ENCODE measurements at regions not wholly inside any gene's neighbourhood (a gene's known extent, or its start where the extent isn't known, plus 50 kb on each side); places are given as distances from the start of the nearest gene placed in this dataset.

- TF ChIP-seq GABPA (IDR thresholded peaks at IDR 0.05; ENCODE audit: low read depth) = no peak
- no peak for TF ChIP-seq CTCF (IDR thresholded peaks at IDR 0.05; ENCODE audit: insufficient read depth, low read length)
- no peak for TF ChIP-seq REST (IDR thresholded peaks at IDR 0.05; ENCODE audit: insufficient replicate concordance, low read depth)
- no peak for TF ChIP-seq POLR2AphosphoS5 (IDR thresholded peaks at IDR 0.05; ENCODE audit: low read depth)
- no peak for TF ChIP-seq SPI1 (IDR thresholded peaks at IDR 0.05; ENCODE audit: borderline replicate concordance, low read depth)
- no peak for DNase-seq (ENCODE audit: low read depth in 1 of 2, low spot score in 1 of 2)
- Histone ChIP-seq H3K27ac (replicated peaks) (no peak overlapping the region), H3K4me3 (replicated peaks; ENCODE audit: insufficient read depth, low read length) (no peak overlapping the region), H3K27me3 (ENCODE audit: insufficient read depth, poor library complexity, severe bottlenecking) (peaks cover 3% of the 10 kb centered on the region)
Observed at GRCh38 chr15:88395241-88395640, 71.9 kb downstream of the MRPL46 start.

- peaks cover 3% of the 10 kb centered on the region for H3K27me3 ChIP-seq (ENCODE audit: insufficient read depth, poor library complexity, severe bottlenecking)
- no peak overlapping the region for H3K27ac ChIP-seq (replicated peaks)
- no peak for DNase-seq (ENCODE audit: low read depth in 1 of 2, low spot score in 1 of 2)
- H3K4me3 ChIP-seq (replicated peaks; ENCODE audit: insufficient read depth, low read length) = no peak overlapping the region
- TF ChIP-seq GABPA (IDR thresholded peaks at IDR 0.05; ENCODE audit: low read depth) (no peak), POLR2AphosphoS5 (IDR thresholded peaks at IDR 0.05; ENCODE audit: low read depth) (no peak), CTCF (IDR thresholded peaks at IDR 0.05; ENCODE audit: insufficient read depth, low read length) (no peak), REST (IDR thresholded peaks at IDR 0.05; ENCODE audit: insufficient replicate concordance, low read depth) (no peak), SPI1 (IDR thresholded peaks at IDR 0.05; ENCODE audit: borderline replicate concordance, low read depth) (no peak)
Observed at GRCh38 chr15:88394553-88395145, 72.5 kb downstream of the MRPL46 start.

GRCh38 chr15:88393719-88394519, 73.3 kb downstream of the MRPL46 start:
- Histone ChIP-seq H3K27ac (replicated peaks) (no peak overlapping the region), H3K27me3 (ENCODE audit: insufficient read depth, poor library complexity, severe bottlenecking) (peaks cover 3% of the 10 kb centered on the region), H3K4me3 (replicated peaks; ENCODE audit: insufficient read depth, low read length) (no peak overlapping the region)
- DNase-seq (ENCODE audit: low read depth in 1 of 2, low spot score in 1 of 2) = no peak
- TF ChIP-seq REST (IDR thresholded peaks at IDR 0.05; ENCODE audit: insufficient replicate concordance, low read depth) = no peak
- no peak for TF ChIP-seq POLR2AphosphoS5 (IDR thresholded peaks at IDR 0.05; ENCODE audit: low read depth)
- TF ChIP-seq CTCF (IDR thresholded peaks at IDR 0.05; ENCODE audit: insufficient read depth, low read length) = no peak

Measured in HL-60 (cell line).